ENCODE measurements at regions not wholly inside any gene's neighbourhood (a gene's known extent, or its start where the extent isn't known, plus 50 kb on each side); places are given as distances from the start of the nearest gene placed in this dataset.

GRCh38 chr7:41163991-41164390, 538.9 kb downstream of the INHBA start:
- H3K27ac ChIP-seq: no peak overlapping the region
- no peaks in the 10 kb centered on the region for H3K27me3 ChIP-seq
- intact Hi-C loops (cut with DNase I; ENCODE audit: low total_unique reads): no loop called here
- DNase-seq: no peak
- no peak overlapping the region for H3K4me3 ChIP-seq
- H3K9me3 ChIP-seq: no peaks in the 10 kb centered on the region
- 85 to 86% methylated on average over 3 of the region's 3 CpGs for WGBS, 2 donors
- no peaks in the 10 kb centered on the region for H3K4me1 ChIP-seq
- no peak for TF ChIP-seq POLR2A (IDR thresholded peaks at IDR 0.05)
- TF ChIP-seq CTCF (IDR thresholded peaks at IDR 0.05): no peak
- no peaks in the 10 kb centered on the region for H3K36me3 ChIP-seq (ENCODE audit: low read depth, missing control alignments)

- Histone ChIP-seq H3K36me3 (ENCODE audit: low read depth, missing control alignments) (no peaks in the 10 kb centered on the region), H3K4me3 (no peak overlapping the region), H3K4me1 (no peaks in the 10 kb centered on the region), H3K27ac (no peak overlapping the region), H3K27me3 (no peaks in the 10 kb centered on the region), H3K9me3 (no peaks in the 10 kb centered on the region)
- WGBS, 2 donors: 73 to 74% methylated on average over 4 of the region's 4 CpGs
- intact Hi-C loops (cut with DNase I; ENCODE audit: low total_unique reads): no loop called here
- DNase-seq: no peak
- TF ChIP-seq POLR2A (IDR thresholded peaks at IDR 0.05) (no peak), CTCF (IDR thresholded peaks at IDR 0.05) (no peak)
Measured at GRCh38 chr7:41162612-41163011, 540.3 kb downstream of the INHBA start.

DNA sequence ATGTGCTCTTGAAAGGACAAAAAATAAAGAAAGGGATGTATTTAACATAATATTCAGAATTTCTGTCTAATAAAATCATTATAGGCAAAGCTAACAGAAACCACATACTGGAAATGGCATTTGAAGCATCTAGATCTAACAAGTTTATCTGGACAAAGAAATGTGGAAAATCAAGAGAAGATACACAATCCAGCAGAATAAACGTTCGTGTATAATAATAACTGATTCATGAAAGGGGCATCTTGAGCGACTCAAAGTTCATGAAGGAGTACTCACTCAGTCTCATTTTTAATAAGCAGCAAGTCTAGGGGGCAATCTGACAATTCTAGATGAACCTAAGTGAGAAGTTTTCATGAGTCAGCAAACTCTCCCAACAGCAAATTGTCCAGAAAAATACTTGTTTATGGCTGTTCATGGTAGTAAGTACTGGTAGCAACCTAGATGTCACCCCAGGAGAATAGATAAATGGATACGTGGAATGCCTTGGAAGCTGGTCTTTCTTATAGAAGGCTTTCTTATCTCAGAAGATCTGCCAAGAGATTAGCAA, 541.8 kb downstream of the INHBA start:
- 78 to 95% methylated on average over 4 of the region's 4 CpGs for WGBS, 2 donors
- TF ChIP-seq CTCF (IDR thresholded peaks at IDR 0.05): no peak
- Histone ChIP-seq H3K27ac (no peak overlapping the region), H3K4me3 (no peak overlapping the region), H3K36me3 (ENCODE audit: low read depth, missing control alignments) (no peaks in the 10 kb centered on the region), H3K27me3 (no peaks in the 10 kb centered on the region), H3K9me3 (no peaks in the 10 kb centered on the region), H3K4me1 (no peaks in the 10 kb centered on the region)
- no peak for DNase-seq
- intact Hi-C loops (cut with DNase I; ENCODE audit: low total_unique reads): no loop called here

DNA sequence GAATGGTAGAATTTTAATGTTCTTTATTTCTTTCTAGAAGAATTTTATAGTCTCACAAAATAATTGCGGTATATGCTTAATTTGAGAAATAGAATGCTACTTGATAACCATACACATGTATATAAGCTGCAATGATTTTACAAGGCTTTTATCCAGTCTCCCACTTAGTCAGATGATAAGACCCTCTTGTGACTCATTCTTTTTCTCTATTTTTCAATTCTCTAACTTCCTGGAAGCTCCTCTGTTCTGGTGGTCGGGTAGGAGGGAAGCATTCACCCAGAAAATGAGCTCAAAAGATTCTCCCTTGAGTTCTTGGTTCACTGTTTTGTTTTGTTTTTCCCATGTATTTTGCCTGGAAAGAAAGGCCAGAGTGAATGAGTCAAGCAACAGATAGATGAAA, 546.6 kb downstream of the INHBA start:
- no peak overlapping the region for H3K4me3 ChIP-seq
- no peaks in the 10 kb centered on the region for H3K9me3 ChIP-seq
- WGBS, 2 donors: 74 to 75% methylated on average over 2 of the region's 2 CpGs
- intact Hi-C loops (cut with DNase I; ENCODE audit: low total_unique reads): no loop called here
- no peak for DNase-seq
- no peak overlapping the region for H3K27ac ChIP-seq
- H3K36me3 ChIP-seq (ENCODE audit: low read depth, missing control alignments): no peaks in the 10 kb centered on the region
- H3K4me1 ChIP-seq: no peaks in the 10 kb centered on the region
- TF ChIP-seq CTCF (IDR thresholded peaks at IDR 0.05) (no peak), POLR2A (IDR thresholded peaks at IDR 0.05) (no peak)
- no peaks in the 10 kb centered on the region for H3K27me3 ChIP-seq

- intact Hi-C loops (cut with DNase I; ENCODE audit: low total_unique reads): no loop called here
- H3K4me3 ChIP-seq: no peak overlapping the region
- TF ChIP-seq CTCF (IDR thresholded peaks at IDR 0.05) (no peak), POLR2A (IDR thresholded peaks at IDR 0.05) (no peak)
- no peak for DNase-seq
- H3K27me3 ChIP-seq: no peaks in the 10 kb centered on the region
- H3K9me3 ChIP-seq: no peaks in the 10 kb centered on the region
- no peaks in the 10 kb centered on the region for H3K36me3 ChIP-seq (ENCODE audit: low read depth, missing control alignments)
- H3K27ac ChIP-seq: no peak overlapping the region
- H3K4me1 ChIP-seq: no peaks in the 10 kb centered on the region
Measured at GRCh38 chr7:41153268-41153667, 549.6 kb downstream of the INHBA start.
